ENCODE measurements at regions not wholly inside any gene's neighbourhood (a gene's known extent, or its start where the extent isn't known, plus 50 kb on each side); places are given as distances from the start of the nearest gene placed in this dataset.

DNA sequence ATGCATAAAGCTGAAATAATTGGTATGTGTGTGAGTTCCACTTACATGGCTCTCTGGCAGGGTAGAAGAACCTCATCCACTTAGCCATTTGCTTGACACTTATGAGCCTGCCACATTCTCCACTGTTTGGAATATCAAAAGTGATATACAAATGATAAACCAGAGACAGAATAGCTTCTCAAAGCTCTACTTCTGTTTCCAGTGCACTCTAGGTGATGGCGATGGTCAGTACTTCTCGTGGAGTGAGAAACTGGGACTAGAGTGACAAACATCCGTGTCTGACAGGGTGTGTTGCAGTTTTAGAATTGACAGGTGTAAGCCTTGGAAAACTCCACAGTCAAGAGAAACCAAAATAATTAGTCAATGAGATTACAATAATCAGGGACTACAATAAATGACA lies 935.8 kb upstream of the TYRP1 start:
- DNase-seq = no peak

DNA sequence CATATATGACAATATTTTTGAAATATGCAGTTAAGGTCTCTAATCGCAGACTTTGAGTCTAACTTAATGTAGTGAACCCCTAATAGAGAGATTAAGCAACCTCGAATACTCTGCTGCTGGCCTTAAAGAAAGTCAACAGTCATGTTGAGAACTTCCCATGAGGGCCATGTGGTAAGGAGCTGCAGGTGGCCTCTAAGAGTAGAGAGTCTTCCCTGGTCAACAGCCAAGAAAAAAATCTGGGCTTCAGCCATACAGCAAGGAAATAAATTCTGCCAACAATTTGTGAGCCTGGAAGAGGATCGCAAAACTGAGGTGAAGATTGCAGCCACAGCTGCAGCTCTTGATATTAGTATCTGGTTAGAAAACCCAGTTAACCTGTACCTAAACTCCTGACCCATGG lies 935.2 kb upstream of the TYRP1 start:
- DNase-seq = no peak

DNA sequence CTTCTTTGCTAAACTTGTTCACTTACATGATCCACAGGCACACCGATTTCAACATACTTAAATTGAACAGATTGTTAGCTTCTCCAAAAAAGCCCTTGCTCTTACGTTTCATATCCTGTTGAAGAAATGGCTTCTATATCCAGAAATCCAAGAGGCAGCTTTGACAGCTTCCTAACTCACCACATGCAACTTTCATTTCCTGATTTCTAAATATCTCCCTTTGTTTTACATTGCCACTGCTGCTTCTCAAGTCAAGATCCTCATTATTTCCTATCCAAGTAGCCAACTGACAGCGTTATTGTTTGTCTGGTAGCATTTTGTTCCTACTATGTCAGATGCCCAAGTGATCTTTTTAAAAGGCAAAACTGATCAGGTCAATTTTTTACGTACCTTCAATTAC lies 913.2 kb upstream of the TYRP1 start:
- DNase-seq = no peak

DNA sequence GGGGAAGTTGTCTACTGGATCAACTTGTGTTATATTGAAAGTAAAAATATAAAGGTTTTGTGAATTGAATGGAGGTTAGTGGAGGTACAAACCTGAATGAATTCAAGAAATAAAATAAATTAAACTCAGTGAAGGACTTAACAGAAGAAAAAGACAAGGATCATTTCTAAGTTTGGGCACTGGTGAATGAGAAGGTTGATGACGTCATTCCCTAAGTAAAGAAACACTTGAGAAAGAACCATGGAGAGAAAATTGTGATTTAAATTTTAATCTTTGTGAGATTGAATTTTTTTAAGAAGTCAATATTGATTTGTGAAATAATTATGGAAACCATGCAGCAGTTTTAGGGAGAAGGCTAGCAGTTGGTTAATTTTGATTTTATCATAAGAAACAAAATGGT lies 900.3 kb upstream of the TYRP1 start:
- DNase-seq = no peak

DNA sequence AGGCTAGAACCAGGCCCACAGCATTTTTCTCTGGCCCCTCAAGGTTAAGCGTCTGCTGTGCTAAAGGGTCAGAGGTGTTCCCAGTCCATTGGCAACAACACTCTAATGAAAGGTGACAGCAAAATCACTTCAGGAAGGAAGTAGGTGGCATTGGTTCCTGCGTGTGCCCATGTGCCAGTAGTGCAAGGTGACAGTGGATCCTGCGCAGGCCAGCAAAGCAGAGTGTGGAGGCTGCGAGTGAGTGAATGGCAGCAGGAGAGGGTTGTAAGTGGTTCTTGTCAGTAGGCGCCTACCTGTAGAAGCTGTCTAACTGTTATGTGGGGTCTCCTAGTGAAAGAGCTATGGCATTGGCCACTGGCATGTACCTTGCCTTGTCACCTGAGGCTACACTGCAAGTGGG lies 898.2 kb upstream of the TYRP1 start:
- DNase-seq = no peak

DNA sequence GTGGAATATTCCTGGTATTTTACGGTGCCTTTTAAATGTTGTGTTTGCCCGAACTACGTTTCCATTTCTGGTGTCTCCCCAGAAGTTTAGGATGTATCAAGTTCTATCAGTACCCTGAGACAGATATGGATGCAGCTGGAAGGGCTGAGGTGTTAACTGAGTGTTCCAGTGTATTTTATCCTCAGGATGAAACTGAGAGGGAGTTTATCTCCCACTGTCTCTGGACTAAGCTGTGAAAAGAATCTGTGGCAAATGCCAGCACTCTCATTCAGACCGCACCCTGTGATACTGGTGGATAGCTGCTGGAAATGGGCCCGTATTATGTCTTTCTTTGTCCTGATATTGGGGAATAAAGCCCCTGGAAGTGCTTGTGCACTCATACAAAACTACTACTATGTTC lies 887.2 kb upstream of the TYRP1 start:
- DNase-seq = no peak

DNA sequence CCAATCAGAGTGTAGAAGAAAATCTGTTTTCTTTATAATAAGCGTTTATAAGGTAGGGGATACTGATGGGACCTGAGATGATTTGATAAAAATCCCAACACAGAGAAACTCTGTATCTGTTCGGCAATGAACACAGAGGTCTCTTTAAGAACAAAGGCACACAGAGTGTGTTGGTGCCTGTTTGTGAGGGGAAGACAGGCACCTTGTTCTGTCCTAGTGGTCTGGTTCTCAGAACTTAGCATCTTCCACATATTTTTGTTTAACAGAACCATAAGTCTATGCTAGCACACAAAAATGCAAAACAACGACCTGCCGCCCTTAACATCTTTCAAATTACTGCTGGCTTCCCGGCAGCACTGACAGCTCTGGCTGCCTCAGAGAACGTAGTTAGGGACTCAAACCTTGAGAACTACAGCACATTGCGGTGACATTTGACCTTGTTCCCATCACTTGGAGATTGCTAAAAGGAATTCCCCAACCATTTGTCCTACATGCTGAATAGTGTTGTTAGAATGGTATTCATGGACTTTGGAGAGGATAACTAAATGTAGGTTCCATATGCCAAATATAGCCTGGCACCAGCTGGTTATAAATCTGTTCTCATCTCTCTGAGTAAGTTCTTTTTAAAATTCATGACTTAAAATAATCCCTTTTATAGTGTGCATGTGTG lies 871.7 kb upstream of the TYRP1 start:
- no peak for DNase-seq

DNA sequence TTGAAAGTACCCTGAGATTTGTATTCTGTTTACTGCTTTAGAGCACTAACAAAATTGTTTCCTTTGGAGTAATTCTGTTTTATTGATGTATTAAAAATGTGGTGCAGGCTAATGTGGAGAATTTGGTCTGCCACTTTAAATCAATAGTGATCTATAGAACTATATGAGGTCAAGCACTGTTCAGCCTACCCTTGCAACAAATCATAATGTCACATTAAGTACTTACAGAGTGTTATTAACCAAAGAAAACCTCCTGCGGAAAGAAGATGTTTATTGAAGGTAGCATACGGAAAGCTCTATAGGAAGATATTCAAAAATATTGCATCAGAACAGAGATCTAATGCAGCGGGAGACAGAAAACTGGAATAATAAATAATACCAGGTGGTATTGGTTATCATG lies 865.0 kb upstream of the TYRP1 start:
- peak; percentile 1 for DNase-seq

DNA sequence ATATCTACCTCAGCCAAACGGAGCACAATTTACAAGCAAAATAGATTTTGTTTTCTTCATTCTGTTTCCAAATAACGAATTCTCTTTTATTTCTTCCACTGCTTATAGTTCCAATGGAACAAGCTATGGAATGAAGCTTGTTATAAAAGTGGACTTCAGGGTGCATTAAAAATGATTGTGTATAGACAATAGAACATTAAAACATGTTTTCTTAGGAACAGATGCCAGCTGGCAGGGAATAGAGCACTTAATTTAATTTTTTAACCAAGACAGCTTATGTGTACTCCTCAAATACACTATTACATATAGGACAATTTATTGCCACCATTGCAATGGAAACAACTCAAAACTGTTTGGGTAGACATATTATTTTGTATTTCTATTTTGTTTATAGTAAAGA lies 860.1 kb upstream of the TYRP1 start:
- no peak for DNase-seq

DNA sequence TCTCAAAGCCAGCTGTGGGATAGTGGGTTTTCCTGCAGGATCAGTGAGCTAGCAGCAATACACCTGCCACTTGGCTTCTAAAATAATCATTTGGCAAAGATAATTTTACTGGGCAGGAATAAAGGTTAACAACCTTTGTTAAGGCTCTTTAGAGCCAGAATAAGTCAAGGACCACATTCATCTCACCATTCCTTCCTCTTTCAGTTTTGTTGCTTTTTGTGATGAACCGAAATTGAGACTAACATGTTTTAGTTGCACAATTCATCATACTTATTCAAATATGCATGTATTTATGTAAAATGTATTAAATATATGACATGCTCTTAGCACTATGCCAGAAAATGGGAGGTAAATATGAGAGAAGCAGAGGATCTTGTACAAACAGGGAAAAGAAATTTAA lies 824.4 kb upstream of the TYRP1 start:
- DNase-seq = no peak

DNA sequence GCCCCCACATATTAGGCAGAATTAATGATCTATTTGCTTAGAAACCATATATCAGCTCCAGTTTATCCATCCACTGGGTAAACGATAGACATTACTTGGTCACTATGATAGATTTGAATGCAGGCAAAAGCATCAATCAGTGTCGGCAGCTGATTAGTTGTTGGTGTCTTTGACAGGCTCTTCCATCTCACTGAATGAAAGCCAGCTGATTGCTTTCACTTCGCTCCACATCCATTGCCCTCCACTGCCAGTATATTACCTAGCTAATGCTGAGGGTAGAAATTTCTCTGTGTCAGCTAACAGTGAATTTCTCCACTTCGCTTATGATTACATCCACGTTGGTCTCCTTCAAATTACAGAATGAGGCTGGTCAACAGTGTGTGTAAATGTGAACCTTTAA lies 821.3 kb upstream of the TYRP1 start:
- no peak for DNase-seq

DNA sequence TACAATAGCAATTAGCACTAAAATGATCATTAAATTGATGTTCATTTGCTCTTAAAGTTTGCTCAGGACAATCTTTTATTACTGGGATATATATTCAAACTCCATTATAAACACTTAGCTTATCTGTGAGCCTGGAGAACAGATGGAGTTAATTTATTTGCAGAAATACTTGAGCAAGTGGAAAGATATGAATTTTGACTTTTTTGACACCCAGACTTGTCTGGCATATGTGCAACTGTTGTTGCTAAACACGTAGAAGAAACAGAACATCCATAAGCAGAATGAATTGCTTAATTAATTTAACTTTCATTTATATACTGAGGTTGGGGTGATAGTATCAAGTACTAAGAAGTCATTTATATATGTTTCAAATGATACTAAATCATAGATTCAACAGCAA lies 820.7 kb upstream of the TYRP1 start:
- DNase-seq = no peak

DNA sequence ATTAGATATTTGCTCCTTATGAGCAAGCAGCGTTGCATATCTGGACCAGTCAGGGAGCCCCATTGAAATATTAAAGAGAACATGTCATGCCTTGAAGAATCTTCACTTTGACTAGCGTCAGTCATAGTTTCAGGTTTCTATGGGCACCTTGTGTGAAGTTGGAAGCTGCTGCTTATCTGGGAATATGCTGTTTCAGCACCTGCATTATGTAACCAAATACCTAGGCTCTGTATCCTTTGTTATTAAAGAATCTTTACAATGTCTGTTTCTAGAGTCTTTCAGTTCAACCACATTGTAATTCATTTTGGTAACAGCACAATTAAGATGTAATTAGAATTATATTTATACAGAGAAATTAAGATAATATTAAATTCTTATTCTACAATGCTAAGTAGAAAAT lies 818.8 kb upstream of the TYRP1 start:
- DNase-seq = no peak

DNA sequence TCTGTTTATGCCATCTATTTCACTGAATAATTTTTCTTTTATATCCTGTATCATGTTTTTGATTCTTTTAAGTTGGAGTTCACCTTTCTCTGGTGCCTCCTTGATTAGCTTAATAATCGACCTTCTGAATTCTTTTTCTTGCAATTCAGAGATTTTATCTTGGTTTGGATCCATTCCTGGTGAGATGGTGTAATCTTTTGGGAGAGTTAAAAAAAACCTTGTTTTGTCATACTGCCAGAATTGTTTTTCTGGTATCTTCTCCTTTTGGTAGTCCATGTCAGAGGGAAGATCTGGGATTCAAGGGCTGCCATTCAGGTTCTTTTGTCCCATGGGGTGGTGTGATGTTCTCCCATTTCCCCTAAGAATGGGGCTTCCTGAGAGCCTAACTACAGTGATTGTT lies 800.8 kb upstream of the TYRP1 start:
- no peak for DNase-seq

DNA sequence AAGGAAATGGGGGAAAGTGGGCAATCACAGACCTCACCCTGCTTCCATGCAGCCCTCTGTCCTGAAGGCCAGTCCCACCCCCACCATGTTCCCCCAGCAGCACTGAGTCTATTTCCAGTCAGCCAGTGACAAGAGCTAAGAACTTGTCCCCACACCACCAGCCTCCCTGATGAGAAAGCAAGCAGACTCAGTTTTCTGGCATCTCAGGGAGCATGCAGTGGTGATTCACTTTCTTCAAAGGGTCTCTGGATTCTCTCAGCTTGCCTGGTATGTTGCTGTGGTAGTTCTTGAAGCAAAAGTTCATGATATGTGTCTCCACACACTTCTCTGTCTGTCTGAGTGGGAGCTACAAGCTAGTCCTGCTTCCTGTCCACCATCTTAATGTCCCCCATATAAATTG lies 799.9 kb upstream of the TYRP1 start:
- no peak for DNase-seq

DNA sequence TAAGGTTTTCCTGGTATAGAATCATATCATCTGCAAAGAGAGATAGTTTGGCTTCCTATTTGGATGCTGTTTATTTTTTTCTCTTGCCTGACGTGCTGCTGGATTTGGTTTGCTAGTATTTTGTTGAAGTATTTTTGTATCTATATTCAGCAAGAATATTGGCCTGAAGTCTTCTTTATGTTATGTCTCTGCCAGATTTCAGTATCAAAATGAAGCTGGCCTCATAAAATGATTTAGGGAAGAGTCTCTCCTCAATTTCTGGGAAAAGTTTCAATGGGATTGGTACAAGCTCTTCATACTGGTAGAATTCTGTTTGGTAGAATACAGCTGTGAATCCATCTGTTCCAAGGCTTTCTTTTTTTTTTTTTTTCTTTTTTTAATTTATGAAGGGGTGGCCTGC lies 799.0 kb upstream of the TYRP1 start:
- DNase-seq = no peak

DNA sequence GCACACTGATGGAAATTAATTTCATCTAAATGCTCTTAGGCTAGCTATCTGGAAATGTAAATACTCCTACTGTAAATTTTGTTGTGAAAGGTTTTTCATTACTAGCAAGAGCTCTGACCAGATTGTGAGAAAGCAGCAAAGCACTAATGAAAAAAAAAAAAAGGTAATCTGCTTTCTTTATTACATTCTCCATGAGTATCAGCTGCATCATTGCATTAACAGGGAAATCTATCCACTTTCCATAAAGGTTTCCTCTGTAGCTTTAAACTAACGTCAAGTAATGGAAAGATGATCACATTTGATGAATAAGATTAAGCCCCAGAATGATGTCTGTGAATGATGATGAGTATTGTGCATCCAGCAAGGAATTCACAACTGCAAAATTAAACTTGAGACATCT lies 790.6 kb upstream of the TYRP1 start:
- DNase-seq = no peak

DNA sequence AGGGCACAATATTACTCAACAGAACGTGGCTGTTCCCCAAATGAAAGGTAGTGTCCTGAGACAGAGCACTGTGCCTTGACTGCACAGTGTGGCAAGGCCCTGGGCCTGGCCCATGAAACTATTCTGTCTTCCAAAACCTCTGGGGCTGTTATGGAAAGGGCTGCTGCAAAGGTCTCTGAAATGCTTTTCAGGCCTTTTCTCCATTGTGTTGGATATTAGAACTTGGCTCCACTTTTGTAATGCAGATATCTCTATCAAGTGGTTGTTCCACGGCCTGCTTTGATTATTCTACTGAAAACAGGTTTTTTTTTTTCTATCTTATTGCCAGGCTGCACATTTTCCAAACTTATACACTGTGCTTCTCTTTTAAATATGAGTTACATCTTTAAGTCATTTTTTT lies 777.5 kb upstream of the TYRP1 start:
- no peak for DNase-seq

DNA sequence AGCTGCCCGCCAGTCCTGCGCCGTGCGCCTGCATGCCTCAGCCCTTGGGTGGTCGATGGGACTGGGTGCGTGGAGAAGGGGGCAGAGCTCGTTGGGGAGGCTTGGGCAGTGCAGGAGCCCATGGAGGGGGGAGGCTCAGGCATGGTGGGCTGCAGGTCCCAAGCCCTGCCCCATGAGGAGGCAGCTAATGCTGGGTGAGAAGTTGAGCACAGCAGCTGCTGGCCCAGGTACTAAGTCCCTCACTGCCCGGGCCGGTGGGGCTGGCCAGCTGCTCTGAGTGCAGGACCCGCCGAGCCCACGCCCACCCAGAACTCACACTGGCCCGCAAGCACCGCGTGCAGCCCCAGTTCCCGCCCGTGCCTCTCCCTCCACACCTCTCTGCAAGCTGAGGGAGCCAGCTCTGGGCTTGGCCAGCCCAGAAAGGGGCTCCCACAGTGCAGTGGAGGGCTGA lies 764.3 kb upstream of the TYRP1 start:
- DNase-seq = no peak

DNA sequence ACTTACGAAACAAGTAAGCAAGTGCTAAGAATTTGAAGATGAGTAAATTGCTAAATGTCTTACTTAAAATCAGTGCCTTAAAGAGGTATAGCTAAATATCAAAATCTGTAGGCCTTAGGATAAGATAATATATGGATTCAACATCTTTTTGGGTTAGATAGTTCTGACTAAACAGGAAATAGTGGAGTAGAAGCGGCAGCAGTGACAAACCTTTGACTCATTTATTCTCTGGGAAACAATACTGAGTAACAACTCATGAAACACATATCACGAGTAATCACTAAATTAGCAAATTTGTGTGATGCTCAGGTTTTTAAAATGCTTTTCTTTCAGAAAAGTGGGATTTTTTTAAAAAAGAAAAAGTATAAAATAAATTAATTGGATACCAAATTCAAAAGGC lies 762.1 kb upstream of the TYRP1 start:
- DNase-seq = no peak

DNA sequence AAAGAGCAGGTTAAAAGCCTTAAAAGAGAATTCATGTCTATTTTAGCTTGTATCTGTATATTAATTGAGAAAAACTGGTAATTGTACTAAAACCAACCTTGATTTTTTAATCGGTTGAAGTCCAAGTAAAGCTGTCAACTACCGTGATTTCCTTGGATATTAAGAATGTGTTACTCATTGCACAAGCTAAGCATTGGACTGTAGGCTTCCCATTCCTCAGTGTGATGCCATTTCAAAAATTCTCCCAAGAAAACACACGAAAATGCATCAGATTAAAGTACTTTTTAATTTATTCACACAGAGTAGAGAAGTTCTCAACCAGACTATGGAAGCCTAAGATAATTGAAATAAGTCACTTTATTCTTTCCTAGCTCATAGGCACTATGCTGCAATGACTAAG lies 761.4 kb upstream of the TYRP1 start:
- no peak for DNase-seq

DNA sequence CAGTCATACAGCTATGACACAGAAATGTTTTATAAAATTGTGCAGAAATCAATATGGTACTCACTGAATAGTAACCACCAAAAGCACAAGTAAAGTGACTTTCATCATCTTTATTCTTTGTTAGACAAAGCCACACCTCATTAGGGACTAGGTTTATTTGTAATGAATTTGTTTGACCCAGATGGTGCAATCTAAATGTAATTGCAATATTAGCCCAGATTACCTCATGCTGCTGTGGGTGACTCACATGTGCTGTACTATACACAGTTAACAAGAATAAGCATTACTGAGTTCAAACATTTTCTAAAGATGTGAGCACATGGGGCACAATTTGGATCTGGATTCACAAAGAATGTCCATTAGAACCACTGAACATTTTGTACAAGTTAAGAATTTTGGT lies 759.3 kb upstream of the TYRP1 start:
- DNase-seq = no peak

DNA sequence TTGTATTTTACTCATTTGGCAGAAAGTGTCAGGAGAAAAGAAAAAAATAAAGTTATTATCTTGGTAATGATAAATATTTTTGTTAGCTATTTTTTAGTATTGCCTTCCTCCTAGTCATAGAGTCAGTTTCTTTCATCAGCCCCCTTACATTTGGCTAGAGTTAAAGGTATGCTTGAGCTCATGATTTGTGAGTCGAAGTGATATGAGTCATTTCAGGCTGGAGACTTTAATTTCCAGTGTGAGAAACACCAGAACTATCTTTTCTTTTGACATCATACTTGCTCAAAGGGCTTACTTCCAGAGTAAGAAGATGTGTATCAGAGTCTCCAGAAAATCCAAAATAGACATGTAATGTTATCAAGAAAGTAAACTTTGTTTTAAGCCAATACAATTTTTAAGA lies 746.7 kb upstream of the TYRP1 start:
- DNase-seq = no peak

DNA sequence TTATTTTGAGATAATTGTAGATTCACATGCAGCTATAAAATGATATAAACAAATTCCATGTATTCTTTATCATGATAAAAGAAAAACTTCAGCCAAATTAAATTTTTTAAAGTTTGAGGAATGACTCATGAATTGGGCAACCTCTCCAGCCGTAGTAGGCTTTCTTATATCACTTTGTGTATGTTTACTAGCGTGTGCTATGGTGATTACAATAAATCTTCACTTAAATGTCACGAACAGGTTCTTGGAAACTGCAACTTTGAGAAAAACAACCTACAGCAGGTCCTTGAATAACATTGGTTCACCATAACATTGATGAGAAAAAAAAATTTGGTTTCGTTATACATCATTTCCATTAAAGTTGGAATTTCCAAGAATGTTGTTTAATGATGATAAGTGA lies 730.9 kb upstream of the TYRP1 start:
- DNase-seq = no peak

DNA sequence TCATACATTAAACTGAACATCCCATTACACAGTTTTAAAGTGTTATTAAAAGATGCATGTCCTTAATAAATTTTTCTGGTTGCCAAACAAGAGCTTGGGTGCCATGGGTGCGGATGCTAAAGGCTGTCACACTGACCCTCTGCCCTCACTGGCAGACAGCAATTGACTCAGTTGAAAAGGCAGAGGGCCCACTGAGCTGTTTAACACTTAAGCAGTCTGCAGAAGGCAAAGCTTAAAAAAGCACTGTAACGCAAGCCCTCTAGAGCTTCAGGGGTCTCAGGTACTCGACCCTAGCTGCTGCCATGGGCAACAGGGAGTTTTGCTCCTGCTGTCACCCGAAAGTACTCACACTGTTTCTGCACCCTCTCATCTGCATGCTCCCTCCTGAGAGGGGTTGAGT lies 726.4 kb upstream of the TYRP1 start:
- DNase-seq = no peak

DNA sequence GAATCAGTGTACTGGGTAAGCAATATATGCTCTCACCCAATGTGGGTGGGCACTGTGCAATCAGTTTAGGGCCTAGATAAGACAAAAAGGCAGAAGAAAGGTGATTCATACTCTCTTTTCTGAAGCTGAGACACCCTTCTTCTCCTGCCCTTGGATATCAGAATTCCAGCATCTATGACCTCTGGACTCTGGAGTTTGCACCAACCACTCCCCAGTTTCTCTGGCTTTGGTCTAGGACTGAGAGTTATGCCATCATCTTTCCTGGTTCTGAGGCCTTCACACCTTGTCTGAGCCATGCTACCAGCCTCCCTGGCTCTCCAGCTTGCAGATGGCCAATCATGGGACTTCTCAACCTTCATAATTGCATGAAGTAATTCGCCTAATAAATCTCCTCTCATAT lies 724.6 kb upstream of the TYRP1 start:
- no peak for DNase-seq
